H9 (cell line): ENCODE measurements at regions not wholly inside any gene's neighbourhood (a gene's known extent, or its start where the extent isn't known, plus 50 kb on each side); places are given as distances from the start of the nearest gene placed in this dataset.

Experiments used
- DNase-seq: peaks from one replicate; pipeline ENCODE4 v3.0.0-alpha.2; 2017
- H2AFZ ChIP-seq: one replicate; pipeline ENCODE4 v1.6.1; 2013; ENCODE audit warnings: mild to moderate bottlenecking, low read length, control low read depth, moderate library complexity
- H2AK5ac ChIP-seq: 2 replicates; pipeline ENCODE4 v1.6.1; 2013; ENCODE audit warnings: low read length, control low read depth, mixed read lengths; ENCODE audit not compliant: insufficient read length
- H2BK120ac ChIP-seq: one replicate; pipeline ENCODE4 v1.6.1; 2013; ENCODE audit warnings: low read depth, mild to moderate bottlenecking, low read length, control low read depth, inconsistent platforms; ENCODE audit not compliant: poor library complexity, severe bottlenecking
- H2BK12ac ChIP-seq: 2 replicates; pipeline ENCODE4 v1.6.1; 2013; ENCODE audit warnings: low read length, control low read depth, mixed read lengths, low read depth; ENCODE audit not compliant: insufficient read length
- H2BK15ac ChIP-seq: 2 replicates; pipeline ENCODE4 v1.6.1; 2013; ENCODE audit warnings: low read depth, low read length, control low read depth
- H2BK20ac ChIP-seq: one replicate; pipeline ENCODE4 v1.6.1; 2013; ENCODE audit warnings: low read depth, mild to moderate bottlenecking, low read length, control low read depth, inconsistent platforms; ENCODE audit not compliant: poor library complexity, severe bottlenecking
- H2BK5ac ChIP-seq: 2 replicates; pipeline ENCODE4 v1.6.1; 2013; ENCODE audit warnings: low read length, control low read depth, mixed read lengths; ENCODE audit not compliant: insufficient read length
- H3K14ac ChIP-seq: 2 replicates; pipeline ENCODE4 v1.6.1; 2013; ENCODE audit warnings: low read length, control low read depth; ENCODE audit not compliant: insufficient read depth
- H3K18ac ChIP-seq: 2 replicates; pipeline ENCODE4 v1.6.1; 2013; ENCODE audit warnings: low read depth, mild to moderate bottlenecking, mixed read lengths, low read length, control low read depth; ENCODE audit not compliant: insufficient read length
- H3K23ac ChIP-seq: 2 replicates; pipeline ENCODE4 v1.6.1; 2013; ENCODE audit warnings: low read length, control low read depth, mixed read lengths, low read depth; ENCODE audit not compliant: insufficient read length
- H3K23me2 ChIP-seq: 2 replicates; pipeline ENCODE4 v1.6.1; 2013; ENCODE audit warnings: low read depth, mild to moderate bottlenecking, mixed read lengths, low read length, control low read depth; ENCODE audit not compliant: insufficient read length, poor library complexity, severe bottlenecking
- H3K27ac ChIP-seq: 2 replicates; pipeline ENCODE4 v1.5.1; 2013; ENCODE audit warnings: low read length, control low read depth, mixed read lengths, low read depth; ENCODE audit not compliant: insufficient read length
- H3K27me3 ChIP-seq: 2 replicates; pipeline ENCODE4 v1.6.1; 2013; ENCODE audit warnings: low read length, control low read depth, inconsistent platforms; ENCODE audit not compliant: insufficient read depth
- H3K4ac ChIP-seq: 2 replicates; pipeline ENCODE4 v1.6.1; 2013; ENCODE audit warnings: low read depth, mild to moderate bottlenecking, control low read depth, inconsistent platforms, low read length, moderate library complexity
- H3K4me1 ChIP-seq: 2 replicates; pipeline ENCODE4 v1.6.1; 2013; ENCODE audit warnings: low read length, control low read depth, inconsistent platforms; ENCODE audit not compliant: insufficient read depth
- H3K4me2 ChIP-seq: 2 replicates; pipeline ENCODE4 v1.6.1; 2013; ENCODE audit warnings: low read length, control low read depth, mixed read lengths; ENCODE audit not compliant: insufficient read length, insufficient read depth
- H3K56ac ChIP-seq: 2 replicates; pipeline ENCODE4 v1.6.1; 2013; ENCODE audit warnings: low read depth, mild to moderate bottlenecking, mixed read lengths, low read length, control low read depth; ENCODE audit not compliant: insufficient read length
- H3K79me1 ChIP-seq: 2 replicates; pipeline ENCODE4 v1.6.1; 2013; ENCODE audit warnings: low read depth, mild to moderate bottlenecking, moderate library complexity, low read length, control low read depth, inconsistent platforms; ENCODE audit not compliant: insufficient read depth, poor library complexity, severe bottlenecking
- H3K79me2 ChIP-seq: 2 replicates; pipeline ENCODE4 v1.6.1; 2013; ENCODE audit warnings: low read length, control low read depth, inconsistent platforms; ENCODE audit not compliant: insufficient read depth
- H3K9ac ChIP-seq: 2 replicates; pipeline ENCODE4 v1.6.1; 2013; ENCODE audit warnings: low read length, control low read depth, mixed read lengths; ENCODE audit not compliant: insufficient read length; ENCODE audit errors: extremely low read depth
- H3K9me3 ChIP-seq: one replicate; pipeline ENCODE4 v1.6.1; 2013; ENCODE audit warnings: low read depth, low read length, inconsistent platforms; ENCODE audit not compliant: control insufficient read depth
- H3T11ph ChIP-seq: one replicate; pipeline ENCODE4 v1.6.1; 2013; ENCODE audit warnings: mild to moderate bottlenecking, low read length, control low read depth, inconsistent platforms
- H4K20me1 ChIP-seq: one replicate; pipeline ENCODE4 v1.6.1; 2013; ENCODE audit not compliant: control insufficient read depth, insufficient read length, insufficient read depth
- H4K5ac ChIP-seq: 2 replicates; pipeline ENCODE4 v1.6.1; 2013; ENCODE audit warnings: low read depth, mild to moderate bottlenecking, mixed read lengths, low read length, control low read depth; ENCODE audit not compliant: insufficient read length
- H4K8ac ChIP-seq: replicated peaks from 2 replicates; pipeline ENCODE4 v1.6.1; 2013; ENCODE audit warnings: low read length, control low read depth, mixed read lengths, low read depth; ENCODE audit not compliant: insufficient read length
- H4K91ac ChIP-seq: 2 replicates; pipeline ENCODE4 v1.6.1; 2013; ENCODE audit warnings: low read depth, mild to moderate bottlenecking, moderate library complexity, mixed read lengths, low read length, control low read depth; ENCODE audit not compliant: insufficient read length
- H3K27ac Mint-ChIP-seq, 3 experiments: 2 replicates in 2 of 3; 3 replicates in 1 of 3; pipeline ENCODE4 v1.8.0; 2020 to 2021; ENCODE audit warnings: mixed read lengths in 3 of 3, mild to moderate bottlenecking in 1 of 3, moderate library complexity in 1 of 3
- H3K27me3 Mint-ChIP-seq: 2 replicates; pipeline ENCODE4 v1.8.0; 2021; ENCODE audit warnings: low read depth, mild to moderate bottlenecking, moderate library complexity, mixed read lengths
- H3K36me3 Mint-ChIP-seq, 3 experiments: 2 replicates in 2 of 3; 3 replicates in 1 of 3; pipeline ENCODE4 v1.8.0; 2020 to 2021; ENCODE audit warnings: low read depth in 3 of 3, mixed read lengths in 3 of 3; ENCODE audit not compliant: insufficient read depth in 1 of 3
- H3K4me1 Mint-ChIP-seq, 2 experiments: 2 replicates each; pipeline ENCODE4 v1.8.0; 2020; ENCODE audit warnings: mixed read lengths in 2 of 2
- H3K4me3 Mint-ChIP-seq, 2 experiments: 2 replicates in 1 of 2; 3 replicates in 1 of 2; pipeline ENCODE4 v1.8.0; 2020 to 2021; ENCODE audit warnings: mild to moderate bottlenecking in 2 of 2, mixed read lengths in 2 of 2, moderate library complexity in 1 of 2
- H3K9me3 Mint-ChIP-seq, 2 experiments: 2 replicates in 1 of 2; 3 replicates in 1 of 2; pipeline ENCODE4 v1.8.0; 2020; ENCODE audit warnings: mild to moderate bottlenecking in 2 of 2, mixed read lengths in 2 of 2, moderate library complexity in 1 of 2
- CTCF ChIP-seq: fragments of 200-600 bp; sonication (generic); conservative IDR thresholded peaks from 3 replicates; pipeline ENCODE4 v1.8.0; 2021; ENCODE audit warnings: antibody characterized with exemption, mild to moderate bottlenecking
- WGBS: extraction: QIAGEN DNeasy Blood & Tissue Kit; methylation state at CpG from one replicate; pipeline ENCODE4 v1.1.7; 2013; ENCODE audit warnings: missing lambda C conversion rate, low lambda C conversion rate, mixed read lengths; ENCODE audit not compliant: insufficient read length; ENCODE audit errors: extremely low coverage; 5-methylcytosine and 5-hydroxymethylcytosine counted together

- Histone ChIP-seq H3K4me1 (peaks cover 11% of the 10 kb centered on the region; the same call in 1 of the 2 replicates), H3K18ac (no peak overlapping the region), H2AK5ac (no peak overlapping the region), H2BK5ac (no peak overlapping the region), H2BK20ac (no peak overlapping the region), H4K8ac (no peak overlapping the region), H3K79me1 (no peaks in the 10 kb centered on the region), H4K5ac (no peak overlapping the region), H2BK15ac (no peak overlapping the region), H3K27me3 (no peaks in the 10 kb centered on the region), H3K56ac (no peak overlapping the region), H3K4me2 (no peak overlapping the region), H3K9ac (no peak overlapping the region), H2AFZ (no peak overlapping the region), H2BK120ac (no peak overlapping the region), H3K4ac (no peak overlapping the region), H3K27ac (no peak overlapping the region), H3T11ph (no peak overlapping the region), H4K91ac (no peak overlapping the region), H3K9me3 (no peaks in the 10 kb centered on the region), H2BK12ac (no peak overlapping the region), H3K14ac (no peak overlapping the region), H4K20me1 (no peaks in the 10 kb centered on the region), H3K23me2 (no peaks in the 10 kb centered on the region), H3K79me2 (no peaks in the 10 kb centered on the region), H3K23ac (no peak overlapping the region)
- no peaks in the 10 kb centered on the region for H3K27me3 Mint-ChIP-seq
- no peaks in the 10 kb centered on the region for H3K36me3 Mint-ChIP-seq
- no CpG with 5 or more reads among the region's 4 CpGs for WGBS
- no peaks in the 10 kb centered on the region for H3K9me3 Mint-ChIP-seq
- H3K27ac Mint-ChIP-seq = peak overlapping the region in 2 of 3 experiments; percentile 49 to 76; a peak in 4 of 7 replicates
- H3K4me1 Mint-ChIP-seq = peaks cover 43 to 51% of the 10 kb centered on the region in 2 experiments
- DNase-seq = no peak
- TF ChIP-seq CTCF = no peak
- H3K4me3 Mint-ChIP-seq = no peak overlapping the region
These were observed 120.2 kb upstream of the CREB1 start for GRCh38 chr2:207409517-207409916.
